GM12873 (cell line): ENCODE measurements at regions not wholly inside any gene's neighbourhood (a gene's known extent, or its start where the extent isn't known, plus 50 kb on each side); places are given as distances from the start of the nearest gene placed in this dataset.

Experiments used
- CTCF ChIP-seq: IDR thresholded peaks from 2 replicates; pipeline ENCODE4 v1.5.1; 2012; ENCODE audit warnings: low read depth, mild to moderate bottlenecking, moderate library complexity, low read length, control low read depth; ENCODE audit not compliant: insufficient read depth; ENCODE audit errors: missing control alignments

- TF ChIP-seq CTCF, result no peak
These were observed 424.7 kb downstream of the KCTD12 start for GRCh38 chr13:76461484-76461883.

GRCh38 chr13:76459863-76460262 is 426.3 kb downstream of the KCTD12 start:
- TF ChIP-seq CTCF, result no peak

GRCh38 chr13:76455960-76456359 is 430.2 kb downstream of the KCTD12 start:
- no peak for TF ChIP-seq CTCF

DNA sequence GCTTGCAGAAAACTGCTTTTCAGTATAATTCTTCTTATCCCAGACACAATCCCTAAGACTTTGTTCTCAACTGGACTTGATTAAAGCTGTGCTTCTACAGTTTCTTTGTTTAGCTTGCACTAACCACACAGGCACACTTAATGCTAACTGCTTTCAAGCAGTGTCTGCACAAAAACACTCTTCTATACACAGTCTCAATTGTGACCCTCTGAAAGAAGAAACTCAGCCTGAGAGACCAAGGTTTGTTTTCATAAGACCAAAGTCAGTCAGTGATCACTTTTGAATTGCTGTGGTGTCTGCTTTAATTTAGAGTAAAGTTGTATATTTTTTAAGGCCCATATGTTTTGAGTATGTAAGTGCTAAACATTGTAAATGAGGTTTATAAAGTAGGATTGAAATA is 431.2 kb downstream of the KCTD12 start:
- no peak for TF ChIP-seq CTCF

GRCh38 chr13:76449716-76450115 is 436.5 kb downstream of the KCTD12 start:
- no peak for TF ChIP-seq CTCF

DNA sequence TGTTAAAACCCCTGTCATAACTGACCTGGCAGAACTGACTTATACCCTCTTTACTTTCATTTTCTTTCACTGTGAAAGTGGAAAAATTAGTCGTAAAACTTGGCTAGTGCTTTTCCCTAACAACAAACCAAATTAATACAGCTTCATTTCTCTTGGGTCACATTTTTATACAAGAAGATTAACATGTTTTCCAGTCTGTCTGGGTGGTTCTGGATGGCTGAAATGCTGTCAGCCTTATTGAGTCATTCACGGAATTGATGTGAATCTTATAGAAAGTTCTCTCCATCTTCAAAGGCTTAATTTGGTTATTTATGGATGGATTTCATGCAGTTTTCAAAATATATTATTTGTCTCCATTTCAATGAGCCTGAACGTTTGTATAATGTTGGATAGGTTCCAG is 440.0 kb downstream of the KCTD12 start:
- no peak for TF ChIP-seq CTCF

DNA sequence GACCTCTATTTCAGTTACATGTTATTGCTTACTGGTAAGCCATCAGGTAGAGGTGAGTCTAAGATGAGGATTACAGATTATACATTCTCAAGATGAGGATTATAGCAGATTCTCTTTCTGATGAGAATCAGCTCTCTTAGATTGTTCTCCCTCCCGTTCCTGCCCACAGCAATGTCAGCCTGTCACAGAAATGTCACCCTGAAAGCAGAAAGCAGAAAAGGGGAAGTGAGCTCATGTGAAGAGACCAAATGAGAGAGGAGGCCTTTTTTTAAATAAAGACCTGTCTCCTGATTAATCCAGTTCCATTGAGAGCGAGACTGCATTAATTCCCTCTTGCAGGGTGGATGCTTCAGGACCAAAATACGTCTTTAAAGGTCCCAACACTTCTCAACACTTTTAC is 445.6 kb downstream of the KCTD12 start:
- no peak for TF ChIP-seq CTCF
